ENCODE measurements at regions not wholly inside any gene's neighbourhood (a gene's known extent, or its start where the extent isn't known, plus 50 kb on each side); places are given as distances from the start of the nearest gene placed in this dataset.

- TF ChIP-seq GATA2 (IDR thresholded peaks at IDR 0.05; ENCODE audit: low read depth, low read length) (no peak), GATA3 (IDR thresholded peaks at IDR 0.05; ENCODE audit: low read depth, low read length) (no peak)
These were observed 730.1 kb downstream of the IGSF11 start for GRCh38 chr3:118304557-118304956.
